Uterus (tissue), 2 donors: ENCODE measurements at regions not wholly inside any gene's neighbourhood (a gene's known extent, or its start where the extent isn't known, plus 50 kb on each side); places are given as distances from the start of the nearest gene placed in this dataset.

ENCODE experiments used
- POLR2A ChIP-seq, 2 donors: fragments of 450-650 bp; IDR thresholded peaks; one replicate each; pipeline ENCODE4 v1.6.1; 2016; ENCODE audit warnings: antibody characterized with exemption in 2 of 2, mild to moderate bottlenecking in 1 of 2, moderate library complexity in 1 of 2
- TF ChIP-seq, protein P1 (sequence below), 4 experiments: fragments of 200-600 bp in 2 of 4; fragments of 450-650 bp in 2 of 4; sonication (generic) in 2 of 4; IDR thresholded peaks; one replicate each; pipeline ENCODE4 v1.5.1; 2016 to 2019; ENCODE audit warnings: antibody characterized with exemption in 4 of 4, mild to moderate bottlenecking in 2 of 4, moderate library complexity in 1 of 4

DNA sequence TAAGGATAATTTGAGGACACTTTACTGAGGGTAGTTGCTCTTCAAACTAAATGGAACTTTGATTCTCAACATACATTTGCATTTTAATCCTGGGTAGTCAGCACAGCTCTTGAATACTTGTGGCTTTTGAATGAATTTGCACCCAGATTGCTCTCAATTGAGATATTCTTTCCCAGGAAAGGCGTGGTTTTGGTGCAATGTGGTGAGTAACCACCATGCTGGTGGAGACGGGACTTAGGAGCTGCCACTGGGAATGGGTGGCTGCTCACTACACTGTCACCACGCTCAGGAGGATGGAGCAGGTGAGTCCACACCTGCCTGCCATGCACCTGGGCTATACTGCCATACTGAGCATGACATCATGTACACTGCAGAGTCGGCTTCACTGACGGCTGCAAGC is 99.2 kb downstream of the IRX1 start:
- TF ChIP-seq, protein P1, sequence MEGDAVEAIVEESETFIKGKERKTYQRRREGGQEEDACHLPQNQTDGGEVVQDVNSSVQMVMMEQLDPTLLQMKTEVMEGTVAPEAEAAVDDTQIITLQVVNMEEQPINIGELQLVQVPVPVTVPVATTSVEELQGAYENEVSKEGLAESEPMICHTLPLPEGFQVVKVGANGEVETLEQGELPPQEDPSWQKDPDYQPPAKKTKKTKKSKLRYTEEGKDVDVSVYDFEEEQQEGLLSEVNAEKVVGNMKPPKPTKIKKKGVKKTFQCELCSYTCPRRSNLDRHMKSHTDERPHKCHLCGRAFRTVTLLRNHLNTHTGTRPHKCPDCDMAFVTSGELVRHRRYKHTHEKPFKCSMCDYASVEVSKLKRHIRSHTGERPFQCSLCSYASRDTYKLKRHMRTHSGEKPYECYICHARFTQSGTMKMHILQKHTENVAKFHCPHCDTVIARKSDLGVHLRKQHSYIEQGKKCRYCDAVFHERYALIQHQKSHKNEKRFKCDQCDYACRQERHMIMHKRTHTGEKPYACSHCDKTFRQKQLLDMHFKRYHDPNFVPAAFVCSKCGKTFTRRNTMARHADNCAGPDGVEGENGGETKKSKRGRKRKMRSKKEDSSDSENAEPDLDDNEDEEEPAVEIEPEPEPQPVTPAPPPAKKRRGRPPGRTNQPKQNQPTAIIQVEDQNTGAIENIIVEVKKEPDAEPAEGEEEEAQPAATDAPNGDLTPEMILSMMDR (IDR thresholded peaks at IDR 0.05) = no peak
- no peak for TF ChIP-seq POLR2A (IDR thresholded peaks at IDR 0.05)
